A549 (cell line): ENCODE measurements at regions not wholly inside any gene's neighbourhood (a gene's known extent, or its start where the extent isn't known, plus 50 kb on each side); places are given as distances from the start of the nearest gene placed in this dataset.

ENCODE experiments used
- BHLHE40 ChIP-seq: IDR thresholded peaks from 2 replicates; pipeline ENCODE4 v1.6.1; 2012; ENCODE audit warnings: low read depth, low read length, inconsistent platforms
- CHD4 ChIP-seq: fragments of 200-600 bp; sonication (generic); IDR thresholded peaks from 2 replicates; pipeline ENCODE4 v1.6.1; 2016; ENCODE audit warnings: antibody characterized with exemption, mild to moderate bottlenecking, borderline replicate concordance
- CTCF ChIP-seq: fragments of >200 bp; sonication (Bioruptor Twin); formaldehyde crosslinking; IDR thresholded peaks from 3 replicates; pipeline ENCODE4 v1.5.1; 2016
- HDAC2 ChIP-seq: fragments of 200-600 bp; sonication (generic); IDR thresholded peaks from 2 replicates; pipeline ENCODE4 v1.6.1; 2016
- HEYL ChIP-seq: fragments of 250-450 bp; sonication (Bioruptor Pico); IDR thresholded peaks from 2 replicates; pipeline ENCODE4 v1.8.0; 2021; ENCODE audit warnings: mild to moderate bottlenecking, moderate library complexity
- JUN ChIP-seq, 2 experiments: fragments of >200 bp; sonication (Bioruptor Twin); formaldehyde crosslinking; IDR thresholded peaks; 2 replicates in 1 of 2; 3 replicates in 1 of 2; pipeline ENCODE4 v1.6.1; 2016 to 2017
- JUNB ChIP-seq: fragments of >200 bp; sonication (Bioruptor Twin); formaldehyde crosslinking; IDR thresholded peaks from 2 replicates; pipeline ENCODE4 v1.6.1; 2016
- KDM1A ChIP-seq: fragments of 200-600 bp; sonication (generic); IDR thresholded peaks from 2 replicates; pipeline ENCODE4 v1.6.1; 2016; ENCODE audit warnings: low read depth, mild to moderate bottlenecking
- MAX ChIP-seq: IDR thresholded peaks from 2 replicates; pipeline ENCODE4 v1.6.1; 2012
- MYC ChIP-seq: IDR thresholded peaks from 2 replicates; pipeline ENCODE4 v1.6.1; 2012; ENCODE audit warnings: mild to moderate bottlenecking, inconsistent platforms, low read length, improper control_type of control experiment, borderline replicate concordance
- POLR2A ChIP-seq: IDR thresholded peaks from 2 replicates; pipeline ENCODE4 v1.6.1; 2012; ENCODE audit warnings: mild to moderate bottlenecking, low read length
- RAD21 ChIP-seq, 2 experiments: fragments of >200 bp in 1 of 2; sonication (Bioruptor Twin) in 1 of 2; formaldehyde crosslinking in 1 of 2; IDR thresholded peaks in 1 of 2; conservative IDR thresholded peaks in 1 of 2; 2 replicates in 1 of 2; 3 replicates in 1 of 2; pipeline ENCODE4 v1.6.1; 2012 to 2018; ENCODE audit warnings: inconsistent platforms in 1 of 2
- RCOR1 ChIP-seq: fragments of 150-350 bp; IDR thresholded peaks from 2 replicates; pipeline ENCODE4 v1.6.1; 2014; ENCODE audit warnings: antibody characterized with exemption, low read length, low read depth
- SMC3 ChIP-seq: fragments of >200 bp; sonication (Bioruptor Twin); formaldehyde crosslinking; IDR thresholded peaks from 3 replicates; pipeline ENCODE4 v1.6.1; 2018; ENCODE audit warnings: inconsistent platforms

DNA sequence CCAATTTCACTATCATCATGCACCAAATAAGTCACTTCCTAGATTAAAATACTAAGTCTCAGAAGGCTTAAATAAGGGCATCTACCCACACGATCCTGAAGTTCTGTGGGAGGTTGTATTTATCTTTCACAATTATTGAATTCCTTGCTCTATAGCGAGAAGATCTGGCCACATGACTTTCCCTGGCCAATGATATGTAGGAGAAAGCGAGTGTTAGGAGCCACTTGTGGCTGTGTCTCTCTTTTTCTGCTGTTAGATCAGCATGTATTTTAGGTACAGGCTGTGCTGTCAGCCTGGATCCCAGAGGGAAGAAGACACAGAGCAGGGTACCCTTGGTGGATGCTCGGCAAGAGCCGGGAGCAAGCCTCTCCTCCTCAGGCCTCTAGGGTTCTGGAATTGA lies 131.3 kb upstream of the DPP6 start:
- no peak for TF ChIP-seq JUNB
- TF ChIP-seq POLR2A = no peak
- no peak for TF ChIP-seq RCOR1
- no peak for TF ChIP-seq CHD4
- TF ChIP-seq CTCF = no peak
- TF ChIP-seq RAD21 (conservative IDR thresholded peaks at IDR 0.05 in 1 of 2, IDR thresholded peaks at IDR 0.05 in 1 of 2) = no peak
- no peak for TF ChIP-seq BHLHE40
- no peak for TF ChIP-seq HDAC2
- no peak for TF ChIP-seq SMC3
- TF ChIP-seq HEYL (CRISPR knock-in tag) = no peak
- no peak for TF ChIP-seq MAX
- TF ChIP-seq MYC = no peak
- TF ChIP-seq JUN (IDR thresholded peaks at IDR 0.05) = no peak
- TF ChIP-seq KDM1A = no peak
